GM23338 (cell line): ENCODE measurements at regions not wholly inside any gene's neighbourhood (a gene's known extent, or its start where the extent isn't known, plus 50 kb on each side); places are given as distances from the start of the nearest gene placed in this dataset.

Experiments
- ATAC-seq: fragments of 200-7000 bp; cut with Tn5 transposase; 3 replicates; pipeline ENCODE4 v1.9.1; 2020
- DNase-seq: peaks from one replicate; pipeline ENCODE4 v3.0.0-alpha.2; 2015; ENCODE audit warnings: low spot score
- H2AFZ ChIP-seq: fragments of 200-600 bp; sonication (generic); 2 replicates; pipeline ENCODE4 v1.8.0; 2016; ENCODE audit warnings: antibody characterized with exemption, mild to moderate bottlenecking, moderate library complexity
- H3F3A ChIP-seq: fragments of 200-600 bp; sonication (generic); replicated peaks from 2 replicates; pipeline ENCODE4 v1.8.0; 2017; ENCODE audit warnings: antibody characterized with exemption, mixed run types, low read depth
- H3K27ac ChIP-seq: fragments of 200-600 bp; sonication (generic); 2 replicates; pipeline ENCODE4 v1.6.1; 2016; ENCODE audit warnings: low read depth
- H3K27me3 ChIP-seq: fragments of 200-600 bp; sonication (generic); 2 replicates; pipeline ENCODE4 v1.8.0; 2016; ENCODE audit warnings: mild to moderate bottlenecking, mixed run types, moderate library complexity; ENCODE audit not compliant: insufficient read depth
- H3K36me3 ChIP-seq: fragments of 200-600 bp; sonication (generic); 2 replicates; pipeline ENCODE4 v1.8.0; 2016; ENCODE audit warnings: mild to moderate bottlenecking; ENCODE audit not compliant: insufficient read depth
- H3K4me1 ChIP-seq: fragments of 200-600 bp; sonication (generic); 2 replicates; pipeline ENCODE4 v1.8.0; 2016; ENCODE audit warnings: mild to moderate bottlenecking, moderate library complexity; ENCODE audit not compliant: insufficient read depth
- H3K4me2 ChIP-seq: fragments of 200-600 bp; sonication (generic); 2 replicates; pipeline ENCODE4 v1.7.1; 2017; ENCODE audit warnings: mixed run types
- H3K4me3 ChIP-seq: fragments of 200-600 bp; sonication (generic); 2 replicates; pipeline ENCODE4 v1.6.1; 2016; ENCODE audit warnings: mixed run types
- H3K79me2 ChIP-seq: fragments of 200-600 bp; sonication (generic); replicated peaks from 2 replicates; pipeline ENCODE4 v1.8.0; 2017; ENCODE audit warnings: mild to moderate bottlenecking; ENCODE audit not compliant: insufficient read depth
- H3K9me2 ChIP-seq: fragments of 200-600 bp; sonication (generic); 2 replicates; pipeline ENCODE4 v1.8.0; 2017; ENCODE audit not compliant: insufficient read depth
- H4K20me1 ChIP-seq: fragments of 200-600 bp; sonication (generic); replicated peaks from 2 replicates; pipeline ENCODE4 v1.8.0; 2017; ENCODE audit warnings: mild to moderate bottlenecking; ENCODE audit not compliant: insufficient read depth
- H3K27ac Mint-ChIP-seq: 2 replicates; pipeline ENCODE4 v1.8.0; 2020; ENCODE audit warnings: inconsistent platforms, mild to moderate bottlenecking, moderate library complexity, mixed read lengths
- H3K27me3 Mint-ChIP-seq: 3 replicates; pipeline ENCODE4 v1.8.0; 2022; ENCODE audit warnings: low read depth, mild to moderate bottlenecking, moderate library complexity, mixed read lengths, inconsistent platforms; ENCODE audit not compliant: insufficient read depth, poor library complexity
- H3K36me3 Mint-ChIP-seq: 3 replicates; pipeline ENCODE4 v1.8.0; 2021; ENCODE audit warnings: low read depth, mild to moderate bottlenecking, inconsistent platforms, moderate library complexity, mixed read lengths
- H3K4me1 Mint-ChIP-seq: 3 replicates; pipeline ENCODE4 v1.8.0; 2020; ENCODE audit warnings: mild to moderate bottlenecking, inconsistent platforms, mixed read lengths
- H3K4me3 Mint-ChIP-seq: 3 replicates; pipeline ENCODE4 v1.8.0; 2021; ENCODE audit warnings: moderate library complexity, mild to moderate bottlenecking, inconsistent platforms, mixed read lengths
- H3K9me3 Mint-ChIP-seq: 3 replicates; pipeline ENCODE4 v1.8.0; 2020; ENCODE audit warnings: moderate library complexity, mild to moderate bottlenecking, inconsistent platforms, mixed read lengths
- EZH2 ChIP-seq: fragments of 200-600 bp; sonication (generic); IDR thresholded peaks from one replicate; pipeline ENCODE4 v1.8.0; 2017; ENCODE audit warnings: antibody characterized with exemption, mild to moderate bottlenecking, low read depth; ENCODE audit not compliant: unreplicated experiment
- EZH2phosphoT487 ChIP-seq: fragments of 200-600 bp; sonication (generic); IDR thresholded peaks from one replicate; pipeline ENCODE4 v1.8.1; 2018; ENCODE audit warnings: antibody characterized with exemption; ENCODE audit not compliant: unreplicated experiment
- POLR2AphosphoS5 ChIP-seq: IDR thresholded peaks from 2 replicates; pipeline ENCODE4 v1.6.1; 2016; ENCODE audit warnings: antibody characterized with exemption, low read depth
- STAT1 ChIP-seq: IDR thresholded peaks from one replicate; pipeline ENCODE4 v1.6.1; 2016; ENCODE audit warnings: antibody characterized with exemption; ENCODE audit not compliant: unreplicated experiment
- ZNF331 ChIP-seq: fragments of 250-450 bp; sonication (Bioruptor Pico); IDR thresholded peaks from 2 replicates; pipeline ENCODE4 v1.5.0; 2020; ENCODE audit warnings: low read depth, mild to moderate bottlenecking, moderate library complexity
- TF ChIP-seq, protein P1 (sequence below): fragments of 250-450 bp; sonication (Bioruptor Pico); IDR thresholded peaks from 2 replicates; pipeline ENCODE4 v1.5.0; 2020; ENCODE audit warnings: mild to moderate bottlenecking, moderate library complexity
- TF ChIP-seq, protein P2 (sequence below): IDR thresholded peaks from 2 replicates; pipeline ENCODE4 v1.6.1; 2016; ENCODE audit warnings: antibody characterized with exemption

DNA sequence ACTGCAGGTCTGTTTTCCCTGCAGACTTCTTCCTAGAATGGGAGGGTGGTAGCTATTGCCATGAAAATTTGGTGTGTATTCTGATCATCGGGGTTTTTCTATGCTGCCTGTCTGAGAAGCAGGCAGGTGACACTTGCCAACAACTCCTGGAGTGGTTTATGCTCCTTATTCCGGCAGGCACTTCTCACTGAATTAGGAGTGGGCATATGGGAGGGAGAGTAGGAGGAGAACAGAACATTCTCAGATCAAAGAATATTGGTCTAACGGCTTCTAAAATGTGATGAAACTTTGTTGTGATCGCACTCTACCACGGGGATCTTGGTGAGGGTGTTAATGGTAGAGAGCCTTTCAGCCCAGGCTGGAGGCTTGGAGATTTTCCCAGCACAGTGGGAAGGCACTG, 480.8 kb downstream of the PLCL1 start:
- Histone ChIP-seq H3K36me3 (no peaks in the 10 kb centered on the region), H3K4me3 (no peak overlapping the region), H3K4me1 (no peaks in the 10 kb centered on the region), H3K4me2 (no peak overlapping the region), H3K79me2 (no peaks in the 10 kb centered on the region), H3K27me3 (no peaks in the 10 kb centered on the region), H3K27ac (no peak overlapping the region), H4K20me1 (no peaks in the 10 kb centered on the region), H3F3A (no peaks in the 10 kb centered on the region), H2AFZ (no peak overlapping the region; the same call in 1 of the 2 replicates), H3K9me2 (no peaks in the 10 kb centered on the region)
- TF ChIP-seq ZNF331 (CRISPR knock-in tag) (no peak), EZH2phosphoT487 (no peak), STAT1 (no peak), POLR2AphosphoS5 (no peak), EZH2 (no peak)
- TF ChIP-seq, protein P1, sequence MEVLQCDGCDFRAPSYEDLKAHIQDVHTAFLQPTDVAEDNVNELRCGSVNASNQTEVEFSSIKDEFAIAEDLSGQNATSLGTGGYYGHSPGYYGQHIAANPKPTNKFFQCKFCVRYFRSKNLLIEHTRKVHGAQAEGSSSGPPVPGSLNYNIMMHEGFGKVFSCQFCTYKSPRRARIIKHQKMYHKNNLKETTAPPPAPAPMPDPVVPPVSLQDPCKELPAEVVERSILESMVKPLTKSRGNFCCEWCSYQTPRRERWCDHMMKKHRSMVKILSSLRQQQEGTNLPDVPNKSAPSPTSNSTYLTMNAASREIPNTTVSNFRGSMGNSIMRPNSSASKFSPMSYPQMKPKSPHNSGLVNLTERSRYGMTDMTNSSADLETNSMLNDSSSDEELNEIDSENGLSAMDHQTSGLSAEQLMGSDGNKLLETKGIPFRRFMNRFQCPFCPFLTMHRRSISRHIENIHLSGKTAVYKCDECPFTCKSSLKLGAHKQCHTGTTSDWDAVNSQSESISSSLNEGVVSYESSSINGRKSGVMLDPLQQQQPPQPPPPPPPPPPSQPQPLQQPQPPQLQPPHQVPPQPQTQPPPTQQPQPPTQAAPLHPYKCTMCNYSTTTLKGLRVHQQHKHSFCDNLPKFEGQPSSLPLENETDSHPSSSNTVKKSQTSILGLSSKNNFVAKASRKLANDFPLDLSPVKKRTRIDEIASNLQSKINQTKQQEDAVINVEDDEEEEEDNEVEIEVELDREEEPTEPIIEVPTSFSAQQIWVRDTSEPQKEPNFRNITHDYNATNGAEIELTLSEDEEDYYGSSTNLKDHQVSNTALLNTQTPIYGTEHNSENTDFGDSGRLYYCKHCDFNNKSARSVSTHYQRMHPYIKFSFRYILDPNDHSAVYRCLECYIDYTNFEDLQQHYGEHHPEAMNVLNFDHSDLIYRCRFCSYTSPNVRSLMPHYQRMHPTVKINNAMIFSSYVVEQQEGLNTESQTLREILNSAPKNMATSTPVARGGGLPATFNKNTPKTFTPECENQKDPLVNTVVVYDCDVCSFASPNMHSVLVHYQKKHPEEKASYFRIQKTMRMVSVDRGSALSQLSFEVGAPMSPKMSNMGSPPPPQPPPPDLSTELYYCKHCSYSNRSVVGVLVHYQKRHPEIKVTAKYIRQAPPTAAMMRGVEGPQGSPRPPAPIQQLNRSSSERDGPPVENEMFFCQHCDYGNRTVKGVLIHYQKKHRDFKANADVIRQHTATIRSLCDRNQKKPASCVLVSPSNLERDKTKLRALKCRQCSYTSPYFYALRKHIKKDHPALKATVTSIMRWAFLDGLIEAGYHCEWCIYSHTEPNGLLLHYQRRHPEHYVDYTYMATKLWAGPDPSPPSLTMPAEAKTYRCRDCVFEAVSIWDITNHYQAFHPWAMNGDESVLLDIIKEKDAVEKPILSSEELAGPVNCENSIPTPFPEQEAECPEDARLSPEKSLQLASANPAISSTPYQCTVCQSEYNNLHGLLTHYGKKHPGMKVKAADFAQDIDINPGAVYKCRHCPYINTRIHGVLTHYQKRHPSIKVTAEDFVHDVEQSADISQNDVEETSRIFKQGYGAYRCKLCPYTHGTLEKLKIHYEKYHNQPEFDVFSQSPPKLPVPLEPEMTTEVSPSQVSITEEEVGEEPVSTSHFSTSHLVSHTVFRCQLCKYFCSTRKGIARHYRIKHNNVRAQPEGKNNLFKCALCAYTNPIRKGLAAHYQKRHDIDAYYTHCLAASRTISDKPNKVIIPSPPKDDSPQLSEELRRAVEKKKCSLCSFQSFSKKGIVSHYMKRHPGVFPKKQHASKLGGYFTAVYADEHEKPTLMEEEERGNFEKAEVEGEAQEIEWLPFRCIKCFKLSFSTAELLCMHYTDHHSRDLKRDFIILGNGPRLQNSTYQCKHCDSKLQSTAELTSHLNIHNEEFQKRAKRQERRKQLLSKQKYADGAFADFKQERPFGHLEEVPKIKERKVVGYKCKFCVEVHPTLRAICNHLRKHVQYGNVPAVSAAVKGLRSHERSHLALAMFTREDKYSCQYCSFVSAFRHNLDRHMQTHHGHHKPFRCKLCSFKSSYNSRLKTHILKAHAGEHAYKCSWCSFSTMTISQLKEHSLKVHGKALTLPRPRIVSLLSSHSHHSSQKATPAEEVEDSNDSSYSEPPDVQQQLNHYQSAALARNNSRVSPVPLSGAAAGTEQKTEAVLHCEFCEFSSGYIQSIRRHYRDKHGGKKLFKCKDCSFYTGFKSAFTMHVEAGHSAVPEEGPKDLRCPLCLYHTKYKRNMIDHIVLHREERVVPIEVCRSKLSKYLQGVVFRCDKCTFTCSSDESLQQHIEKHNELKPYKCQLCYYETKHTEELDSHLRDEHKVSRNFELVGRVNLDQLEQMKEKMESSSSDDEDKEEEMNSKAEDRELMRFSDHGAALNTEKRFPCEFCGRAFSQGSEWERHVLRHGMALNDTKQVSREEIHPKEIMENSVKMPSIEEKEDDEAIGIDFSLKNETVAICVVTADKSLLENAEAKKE, result no peak
- DNase-seq (no peak), ATAC-seq (no peak)
- Mint-ChIP-seq H3K9me3 (no peaks in the 10 kb centered on the region), H3K36me3 (no peaks in the 10 kb centered on the region), H3K4me3 (no peak overlapping the region), H3K4me1 (no peaks in the 10 kb centered on the region), H3K27ac (no peak overlapping the region), H3K27me3 (peaks cover 2% of the 10 kb centered on the region)

DNA sequence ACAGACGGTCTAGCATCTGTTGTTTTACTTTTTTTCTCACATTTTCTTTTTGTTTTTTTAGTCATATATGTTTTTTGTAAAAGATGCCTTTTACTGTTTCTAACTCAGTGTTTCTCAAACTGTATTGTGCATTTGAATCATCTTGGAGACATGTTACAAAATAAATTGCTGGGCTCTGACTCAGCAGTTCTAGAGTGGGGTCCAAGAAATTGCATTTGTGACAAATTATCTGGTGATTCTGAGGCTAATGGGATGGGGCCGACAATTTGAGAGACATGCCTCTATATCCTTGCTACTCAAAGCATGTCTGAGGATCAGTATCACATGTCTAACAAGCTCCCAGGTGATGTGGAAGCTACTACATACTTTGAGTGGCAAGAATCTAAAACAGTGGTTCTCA, 478.8 kb downstream of the PLCL1 start:
- H3K9me3 Mint-ChIP-seq, result no peaks in the 10 kb centered on the region
- peaks cover 2% of the 10 kb centered on the region for H3K27me3 Mint-ChIP-seq
- Histone ChIP-seq H2AFZ (0 out of 2 replicates have a peak overlapping the region, but pooled peaks have one; percentile 18), H3K9me2 (no peaks in the 10 kb centered on the region), H3K79me2 (no peaks in the 10 kb centered on the region), H3K27me3 (no peaks in the 10 kb centered on the region), H3K4me2 (no peak overlapping the region), H3K4me1 (no peaks in the 10 kb centered on the region), H3K27ac (no peak overlapping the region), H3K4me3 (no peak overlapping the region), H3F3A (no peaks in the 10 kb centered on the region), H3K36me3 (no peaks in the 10 kb centered on the region), H4K20me1 (no peaks in the 10 kb centered on the region)
- no peaks in the 10 kb centered on the region for H3K36me3 Mint-ChIP-seq
- no peak for TF ChIP-seq POLR2AphosphoS5
- TF ChIP-seq, protein P2, sequence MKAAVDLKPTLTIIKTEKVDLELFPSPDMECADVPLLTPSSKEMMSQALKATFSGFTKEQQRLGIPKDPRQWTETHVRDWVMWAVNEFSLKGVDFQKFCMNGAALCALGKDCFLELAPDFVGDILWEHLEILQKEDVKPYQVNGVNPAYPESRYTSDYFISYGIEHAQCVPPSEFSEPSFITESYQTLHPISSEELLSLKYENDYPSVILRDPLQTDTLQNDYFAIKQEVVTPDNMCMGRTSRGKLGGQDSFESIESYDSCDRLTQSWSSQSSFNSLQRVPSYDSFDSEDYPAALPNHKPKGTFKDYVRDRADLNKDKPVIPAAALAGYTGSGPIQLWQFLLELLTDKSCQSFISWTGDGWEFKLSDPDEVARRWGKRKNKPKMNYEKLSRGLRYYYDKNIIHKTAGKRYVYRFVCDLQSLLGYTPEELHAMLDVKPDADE, result no peak
- no peaks in the 10 kb centered on the region for H3K4me1 Mint-ChIP-seq
- no peak for ATAC-seq
- no peak for DNase-seq
- no peak overlapping the region for H3K4me3 Mint-ChIP-seq
- no peak overlapping the region; the same call in 1 of the 2 replicates for H3K27ac Mint-ChIP-seq
